DMS79 treated with DMSO at 0.1 percent for 48 hours (cell line): ENCODE measurements at regions not wholly inside any gene's neighbourhood (a gene's known extent, or its start where the extent isn't known, plus 50 kb on each side); places are given as distances from the start of the nearest gene placed in this dataset.
"Not testable (repeated sequence)": the region's sequence is repeated elsewhere in the genome, so short reads cannot be mapped to it uniquely, and the experiment has no call there.

Experiments used
- DNase-seq: peaks from one replicate; lab custom pipeline; 2025; lab: John Stamatoyannopoulos, UW

DNA sequence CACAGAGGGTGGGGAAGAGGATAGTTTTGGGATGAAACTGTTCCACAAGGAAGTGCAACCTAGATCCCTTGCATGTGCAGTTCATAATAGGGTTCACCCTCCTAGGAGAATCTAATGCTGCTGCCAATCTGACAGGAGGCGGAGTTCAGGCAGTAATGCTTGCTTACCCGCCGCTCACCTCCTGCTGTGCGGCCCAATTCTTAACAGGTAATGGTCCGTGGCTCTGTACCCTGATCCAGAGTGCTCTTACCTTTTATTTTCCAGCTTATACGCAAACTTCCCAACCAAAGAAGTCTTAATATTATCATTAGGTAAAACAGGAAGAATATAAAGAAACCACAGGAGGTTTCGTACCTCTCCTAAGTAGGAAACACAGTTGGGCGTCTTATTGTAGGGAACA, 82.7 kb upstream of the CD302 start:
- peak; percentile 37 for DNase-seq

DNA sequence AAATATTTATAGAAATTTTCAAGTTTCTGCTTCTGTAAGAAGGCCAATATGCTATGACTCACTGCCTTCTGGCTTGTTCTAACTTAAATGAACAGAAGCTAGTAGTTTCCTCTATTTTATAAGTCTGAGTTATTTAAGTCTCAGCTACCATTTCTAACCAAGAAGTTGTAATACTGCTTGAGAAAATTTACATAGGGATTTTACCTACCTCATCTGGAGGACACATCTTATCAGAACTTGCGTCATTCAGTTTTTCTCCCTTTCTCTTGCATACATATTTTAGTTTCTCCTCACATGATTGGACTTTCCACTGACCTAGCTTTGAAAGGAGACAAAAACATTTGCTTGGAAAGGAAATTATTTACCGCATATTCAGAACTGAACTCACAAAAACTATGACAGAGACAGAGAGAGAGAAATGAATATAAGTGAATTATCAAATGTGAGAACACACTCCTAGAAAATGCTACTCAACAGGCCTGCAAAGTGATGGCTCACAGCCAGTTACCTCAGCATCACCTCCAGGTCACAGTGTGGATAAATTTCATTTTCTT, 81.1 kb upstream of the CD302 start:
- no peak for DNase-seq

DNA sequence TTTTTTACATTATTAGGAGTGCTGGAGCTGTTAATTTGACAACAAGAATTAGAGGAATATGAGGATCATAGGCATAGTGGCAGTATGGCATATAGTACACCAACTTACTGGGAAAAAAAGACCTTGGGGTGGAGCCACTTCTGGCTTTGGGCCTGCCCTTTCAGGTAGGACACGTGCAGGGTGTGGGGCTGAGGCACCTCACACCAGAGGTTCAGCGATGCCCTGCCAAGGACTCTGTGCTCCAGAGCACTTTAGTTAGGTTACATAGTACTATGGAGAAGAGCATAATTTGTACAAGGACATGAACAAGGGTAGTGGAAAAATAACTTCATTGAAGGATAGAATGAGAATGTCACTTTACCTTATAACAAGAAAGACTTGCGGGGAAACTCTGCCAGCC, 77.1 kb upstream of the CD302 start:
- no peak for DNase-seq

DNA sequence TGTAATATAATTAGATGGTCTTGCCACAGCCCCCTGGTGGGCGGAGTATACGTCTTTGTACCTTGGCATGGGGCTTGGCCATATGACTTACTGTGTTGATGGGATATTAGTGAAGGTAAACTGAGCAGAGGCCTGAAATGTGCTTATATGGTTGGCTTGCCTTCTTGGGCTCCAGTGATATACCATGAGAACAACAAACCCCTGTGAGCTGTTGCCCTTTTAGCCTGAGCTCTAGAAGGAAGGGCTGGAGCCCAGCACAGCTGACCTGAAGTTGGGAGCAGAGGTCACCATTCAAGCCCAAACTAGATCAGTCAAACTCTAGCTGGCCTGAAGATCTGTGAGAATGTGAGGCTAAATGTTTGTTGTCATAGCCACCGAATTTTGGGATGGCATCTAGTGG, 75.2 kb upstream of the CD302 start:
- DNase-seq = no peak

- no peak for DNase-seq
Measured at GRCh38 chr2:159872353-159872752, 74.3 kb upstream of the CD302 start.

DNA sequence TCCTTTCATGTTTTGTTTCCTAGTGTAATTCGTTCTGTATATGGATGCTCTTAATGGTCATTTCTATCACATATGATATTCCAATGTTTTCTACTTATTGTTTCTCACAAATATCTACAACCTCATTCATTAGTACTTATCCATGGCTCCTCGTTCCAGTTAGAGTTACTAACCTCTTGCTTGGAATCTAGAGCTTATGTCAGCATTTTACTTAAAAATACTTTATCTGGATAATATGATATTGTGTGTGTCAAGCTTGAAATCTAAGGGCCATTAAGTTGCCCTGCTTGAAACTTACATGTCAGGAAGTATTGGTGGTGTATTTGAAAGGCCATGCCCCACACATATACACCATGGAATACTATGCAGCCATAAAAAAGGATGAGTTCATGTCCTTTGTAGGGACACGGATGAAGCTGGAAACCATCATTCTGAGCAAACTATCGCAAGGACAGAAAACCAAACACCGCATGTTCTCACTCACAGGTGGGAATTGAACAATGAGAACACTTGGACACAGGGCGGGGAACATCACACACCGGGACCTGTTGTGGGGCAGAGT, 70.7 kb upstream of the CD302 start:
- not testable (repeated sequence) for DNase-seq

GRCh38 chr2:159867567-159868361, 69.8 kb upstream of the CD302 start:
- no peak for DNase-seq

DNA sequence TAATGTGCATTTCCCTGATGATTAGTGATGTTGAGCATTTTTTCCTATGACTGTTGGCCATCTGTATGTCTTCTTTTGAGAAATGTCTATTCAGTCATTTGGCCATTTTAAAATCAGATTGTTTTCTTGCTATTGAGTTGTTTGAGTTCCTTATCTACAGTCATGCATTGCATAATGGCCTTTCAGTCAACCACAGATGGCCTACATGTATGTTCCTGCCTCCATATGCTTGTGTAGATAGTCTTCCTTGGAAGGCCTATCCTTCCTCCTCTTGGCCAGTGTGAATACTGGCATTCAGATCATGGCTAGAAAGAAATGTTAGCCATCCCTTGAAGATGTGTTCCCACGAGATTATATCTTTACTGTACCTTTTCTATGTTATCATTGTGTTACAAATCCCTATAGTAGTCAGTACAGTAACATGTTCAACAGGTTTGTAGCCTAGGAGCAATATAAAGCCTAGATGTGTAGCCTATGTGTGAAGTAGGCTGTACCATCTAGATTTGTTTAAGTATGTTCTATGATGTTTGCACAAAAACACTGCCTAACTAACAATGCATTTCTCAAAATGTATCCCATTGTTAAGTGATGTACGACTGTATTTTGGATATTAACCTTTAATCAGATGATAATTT, 65.6 kb upstream of the CD302 start:
- DNase-seq = no peak

- DNase-seq = no peak
Measured at GRCh38 chr2:159860581-159861310, 62.7 kb upstream of the CD302 start.

GRCh38 chr2:159859583-159859982, 61.6 kb upstream of the CD302 start:
- DNase-seq = no peak

DNA sequence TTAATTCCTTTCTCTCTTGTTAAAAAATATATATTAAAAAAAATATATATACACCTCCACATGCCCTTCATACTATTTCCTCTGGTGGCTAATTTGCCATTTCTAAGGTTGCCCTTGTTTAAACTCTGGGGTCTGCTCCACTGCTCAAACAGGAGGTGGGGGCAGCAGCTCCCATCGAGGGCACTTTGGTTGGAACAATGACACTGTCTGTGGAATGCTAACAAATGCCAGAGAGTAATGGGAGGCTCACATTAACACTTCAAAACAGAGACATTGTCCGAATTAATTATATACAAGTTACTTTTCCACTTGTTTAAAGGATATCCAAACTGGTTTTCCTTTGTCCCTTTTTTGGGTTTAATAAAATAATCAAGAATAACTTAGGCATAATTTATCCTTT, 58.8 kb upstream of the CD302 start:
- no peak for DNase-seq

- no peak for DNase-seq
Measured at GRCh38 chr2:159855557-159856061, 57.6 kb upstream of the CD302 start.

- DNase-seq = no peak
Measured at GRCh38 chr2:159855143-159855542, 57.1 kb upstream of the CD302 start.

GRCh38 chr2:159854481-159854880, 56.5 kb upstream of the CD302 start:
- no peak for DNase-seq

- DNase-seq = no peak
Measured at GRCh38 chr2:159853101-159853500, 55.1 kb upstream of the CD302 start.

DNA sequence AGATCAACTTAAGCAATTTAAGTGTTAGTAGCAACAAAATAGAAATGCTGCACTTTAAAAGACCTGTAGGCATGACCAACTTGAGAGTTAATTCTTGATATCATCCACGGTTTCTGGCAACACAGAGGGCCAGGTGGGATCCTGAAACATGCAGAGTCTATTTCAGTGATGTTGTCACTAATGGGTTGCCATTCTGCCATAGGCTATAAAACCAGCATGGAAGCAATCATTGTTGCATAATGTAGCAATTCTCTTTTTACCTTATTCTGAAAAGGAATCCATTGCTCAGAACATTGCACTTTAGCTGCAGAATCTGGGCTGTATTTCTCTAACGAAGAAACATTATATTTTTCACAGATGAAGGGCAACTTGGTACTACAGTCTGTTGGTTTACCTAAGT, 53.9 kb upstream of the CD302 start:
- DNase-seq = no peak

GRCh38 chr2:159850789-159851188, 52.8 kb upstream of the CD302 start:
- no peak for DNase-seq

DNA sequence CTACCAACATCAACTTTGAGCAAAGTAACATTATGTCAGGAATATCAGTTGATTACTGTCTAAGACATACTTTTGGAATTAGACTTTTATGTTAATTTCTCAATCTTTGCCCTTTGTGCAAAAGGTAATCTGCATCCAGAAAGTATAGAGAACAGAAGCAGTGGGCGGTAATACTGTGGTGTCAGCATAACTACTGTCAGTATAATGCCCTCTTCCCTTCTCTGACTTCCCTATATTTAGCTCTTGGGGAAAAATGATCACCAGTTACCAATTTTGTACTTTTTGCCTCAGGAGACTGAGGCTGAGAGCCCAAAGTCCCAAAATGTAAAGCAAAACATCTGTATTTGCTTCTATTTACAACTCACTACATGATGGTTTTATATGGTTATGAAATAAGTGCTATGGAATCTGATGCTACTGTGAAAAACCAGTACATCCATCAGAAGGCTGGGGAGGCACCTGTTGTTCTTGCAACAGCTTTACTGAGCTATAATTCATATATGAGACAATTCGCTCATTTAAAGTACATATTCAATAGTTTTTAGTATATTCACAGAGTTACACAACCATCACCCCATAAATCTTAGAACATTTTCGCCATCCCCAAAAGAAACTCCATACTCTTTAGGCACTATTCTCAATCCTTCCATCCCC, 51.3 kb upstream of the CD302 start:
- no peak for DNase-seq
